GM19467 (cell line): ENCODE measurements at regions not wholly inside any gene's neighbourhood (a gene's known extent, or its start where the extent isn't known, plus 50 kb on each side); places are given as distances from the start of the nearest gene placed in this dataset.
"Not testable (repeated sequence)": the region's sequence is repeated elsewhere in the genome, so short reads cannot be mapped to it uniquely, and the experiment has no call there.

ENCODE experiments used
- ATAC-seq: cut with Tn5 transposase; IDR thresholded peaks from one replicate; pipeline ENCODE4 v1.9.1; 2021; ENCODE audit warnings: mild to moderate bottlenecking, moderate library complexity; ENCODE audit not compliant: unreplicated experiment

DNA sequence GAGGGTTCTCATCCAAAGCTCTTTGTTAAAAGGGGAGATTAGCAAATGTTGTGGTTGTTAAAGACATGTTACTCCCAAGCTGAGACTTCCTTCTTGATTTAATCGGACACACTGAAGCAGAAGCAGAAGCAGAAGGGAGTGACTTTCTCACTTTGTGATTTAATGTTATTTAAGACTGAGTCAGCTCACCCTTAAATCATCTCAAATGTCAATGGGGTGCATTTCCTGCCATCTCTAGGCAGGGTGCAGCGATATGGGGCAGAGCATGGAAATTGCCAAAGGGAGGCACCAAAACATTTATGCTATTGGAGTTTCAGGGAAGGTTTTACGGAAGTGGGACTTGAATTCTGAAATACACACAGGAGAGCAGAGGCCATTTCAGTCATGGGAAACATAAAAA, 283.6 kb downstream of the ABCC12 start:
- no peak for ATAC-seq

DNA sequence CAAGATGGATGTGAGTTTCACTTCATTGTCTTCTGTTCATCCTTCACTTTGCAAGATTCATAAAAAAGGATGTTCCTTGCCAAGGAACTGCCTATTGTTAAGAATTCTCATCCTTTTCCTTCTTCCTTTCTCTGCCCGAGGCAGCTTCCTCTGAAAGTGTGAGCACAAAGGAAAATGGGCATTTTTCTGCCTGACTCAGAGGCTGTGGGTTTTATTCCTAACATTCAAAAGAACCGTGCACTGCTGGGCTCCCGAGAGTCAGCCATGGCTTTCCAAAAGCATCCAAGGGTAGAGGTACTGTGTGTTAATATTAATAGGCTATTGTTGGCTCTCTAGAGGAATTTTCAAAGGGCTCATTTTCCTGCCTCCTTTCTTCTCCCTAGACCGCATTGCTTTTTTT, 289.4 kb downstream of the ABCC12 start:
- ATAC-seq: no peak

DNA sequence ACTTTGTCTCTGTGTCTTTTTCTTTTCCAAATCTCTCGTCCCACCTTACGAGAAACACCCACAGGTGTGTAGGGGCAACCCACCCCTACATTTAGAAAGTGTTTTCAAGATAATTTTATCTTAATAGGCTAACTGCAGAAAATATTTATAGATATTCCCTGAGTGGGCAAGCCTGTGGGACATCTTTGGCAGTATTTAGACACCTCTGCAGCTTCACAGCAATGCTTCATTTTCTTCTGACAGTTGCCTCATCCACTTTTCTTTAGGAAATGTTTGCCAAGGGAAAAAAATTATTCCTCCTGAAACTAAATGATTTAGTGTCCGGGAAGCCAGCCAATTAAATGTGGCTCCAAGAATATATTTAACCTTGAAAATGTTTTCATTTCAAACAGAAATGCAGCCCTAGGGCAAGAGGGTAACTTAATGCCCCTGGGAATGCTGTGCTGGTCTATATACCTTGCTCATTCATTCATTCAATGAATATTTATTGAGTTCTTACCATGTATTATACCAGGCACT, 290.4 kb downstream of the ABCC12 start:
- ATAC-seq: no peak

DNA sequence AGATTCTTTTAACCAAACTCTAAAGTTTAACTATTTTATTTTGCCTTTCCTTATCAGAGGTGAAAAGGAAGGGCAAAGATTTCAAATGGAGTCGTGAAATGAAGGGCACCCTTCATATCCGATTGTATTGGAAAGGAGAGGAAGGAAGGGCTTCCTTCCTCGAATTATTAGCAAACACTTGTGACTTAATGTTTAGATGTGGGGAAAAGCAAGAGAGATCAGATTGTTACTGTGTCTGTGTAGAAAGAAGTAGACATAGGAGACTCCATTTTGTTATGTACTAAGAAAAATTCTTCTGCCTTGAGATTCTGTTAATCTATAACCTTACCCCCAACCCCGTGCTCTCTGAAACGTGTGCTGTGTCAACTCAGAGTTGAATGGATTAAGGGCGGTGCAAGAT, 291.5 kb downstream of the ABCC12 start:
- not testable (repeated sequence) for ATAC-seq

DNA sequence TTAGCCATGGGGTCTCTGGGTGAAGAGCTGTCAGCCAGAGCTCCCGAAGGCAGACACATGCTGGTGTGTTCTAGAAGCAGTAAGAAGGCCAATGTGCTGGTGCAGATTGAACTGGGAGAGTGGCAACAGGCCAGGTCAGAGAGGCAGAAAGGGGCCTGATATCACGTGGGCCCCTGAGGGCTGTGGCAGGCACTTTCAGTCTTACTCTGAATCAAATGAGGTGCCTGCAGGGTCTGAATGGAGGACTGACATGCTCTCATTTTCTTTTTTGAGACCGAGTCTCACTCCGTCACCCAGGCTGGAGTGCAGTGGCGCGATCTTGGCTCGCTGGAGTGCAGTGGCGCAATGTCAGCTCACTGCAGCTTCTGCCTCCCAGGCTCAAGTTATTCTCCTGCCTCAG, 293.8 kb downstream of the ABCC12 start:
- ATAC-seq: no peak

DNA sequence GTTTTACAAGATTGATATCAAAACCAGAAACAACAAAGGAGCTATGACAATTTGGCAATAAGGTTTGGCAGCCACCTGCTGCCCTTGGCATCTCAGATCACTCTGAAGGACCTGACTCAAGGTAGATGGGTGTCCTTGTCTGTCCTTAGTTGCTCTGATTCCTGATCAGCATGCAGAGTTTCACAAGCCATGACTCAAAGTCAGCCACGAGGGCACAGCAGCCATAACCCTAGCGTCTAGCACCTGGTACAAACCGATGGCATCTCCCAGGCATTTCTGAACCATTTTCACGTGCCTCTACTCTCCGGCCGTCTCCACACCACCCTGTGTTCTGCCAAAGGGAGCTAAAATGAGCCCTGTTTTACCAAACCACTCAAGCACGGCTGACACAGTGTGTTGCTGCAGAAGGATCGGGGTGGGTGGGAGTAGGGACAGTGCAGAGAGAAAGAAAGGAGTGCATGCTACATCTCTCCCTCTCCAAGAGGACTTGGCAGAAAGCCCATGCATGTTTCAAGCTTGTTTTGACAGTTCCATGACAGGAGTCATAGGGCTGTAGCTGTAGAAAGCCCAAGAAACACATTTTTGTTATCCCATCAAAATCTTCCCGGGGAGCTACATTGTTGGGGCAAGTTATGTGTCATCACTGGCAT, 297.3 kb downstream of the ABCC12 start:
- ATAC-seq: no peak

DNA sequence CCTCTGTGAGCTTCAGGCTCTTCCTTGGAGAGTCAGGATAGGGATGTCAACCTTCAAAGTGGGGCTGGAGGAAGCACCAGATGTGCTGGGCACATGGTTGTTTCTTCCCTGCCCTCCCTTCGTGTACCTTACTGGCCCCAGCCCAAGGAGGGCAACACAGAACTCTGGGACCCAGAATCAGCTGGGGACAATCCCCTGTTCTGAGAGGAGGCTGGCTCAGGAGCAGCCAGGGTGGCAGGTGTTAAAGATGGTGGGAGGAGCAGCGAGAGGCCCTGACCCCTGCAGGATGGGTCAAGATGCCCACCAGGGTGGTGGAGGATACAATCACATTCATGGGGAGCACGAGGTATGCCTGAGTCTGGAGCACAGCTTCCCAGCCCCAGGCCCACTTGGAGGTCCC, 300.4 kb downstream of the ABCC12 start:
- no peak for ATAC-seq

DNA sequence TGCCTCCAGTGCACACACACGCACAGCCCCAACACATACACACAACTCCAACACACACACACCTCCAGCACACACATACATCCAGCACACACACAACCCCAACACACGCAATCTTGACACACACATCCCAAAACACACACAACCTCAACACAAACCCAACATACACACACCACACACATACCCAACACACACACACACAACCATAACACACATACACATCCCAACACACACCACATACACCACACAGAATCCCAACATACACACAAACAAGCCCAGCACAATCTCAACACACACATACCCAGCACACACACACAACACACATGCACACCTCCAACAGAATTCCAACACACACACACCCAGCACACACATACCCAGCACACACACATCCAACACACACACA, 301.1 kb downstream of the ABCC12 start:
- no peak for ATAC-seq

DNA sequence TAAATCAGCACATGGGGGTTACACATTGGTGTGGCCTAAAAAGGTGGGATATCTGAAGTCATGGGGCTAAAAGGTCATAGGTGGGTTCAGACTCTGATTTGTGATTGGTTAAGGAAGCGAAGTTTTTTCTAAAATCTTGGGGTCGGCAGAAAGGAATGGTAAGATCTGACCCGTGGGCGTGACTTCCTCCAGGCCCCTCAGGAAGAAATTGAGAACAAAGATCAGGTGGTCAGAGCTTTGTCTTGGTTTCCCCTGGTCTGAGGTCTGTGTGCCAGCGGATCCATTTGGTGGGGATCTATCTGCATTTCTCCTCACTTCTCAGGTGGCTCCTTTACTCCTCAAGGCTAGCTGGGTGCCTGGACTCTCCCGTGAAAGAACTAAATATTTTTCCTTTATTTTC, 302.8 kb downstream of the ABCC12 start:
- ATAC-seq: no peak

DNA sequence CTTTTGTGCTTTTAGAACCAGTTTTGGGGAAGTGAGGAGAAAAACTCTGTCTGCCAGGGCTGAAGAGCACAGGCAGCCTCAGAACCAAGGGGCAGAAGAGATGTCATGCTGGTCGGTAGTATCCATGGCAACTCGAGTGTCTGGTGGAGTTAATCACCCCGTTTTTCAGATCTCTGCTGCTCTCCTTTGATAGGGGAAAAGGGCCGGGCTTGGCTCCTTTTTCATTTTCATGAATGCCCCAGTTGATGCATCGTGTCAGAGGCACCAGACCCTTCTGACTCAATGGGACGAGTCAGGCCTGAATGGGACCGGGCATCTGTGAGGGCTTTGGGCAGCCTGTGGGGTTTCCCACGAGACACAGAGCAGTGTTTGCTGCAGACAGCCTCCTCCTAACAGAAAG, 304.6 kb downstream of the ABCC12 start:
- no peak for ATAC-seq

DNA sequence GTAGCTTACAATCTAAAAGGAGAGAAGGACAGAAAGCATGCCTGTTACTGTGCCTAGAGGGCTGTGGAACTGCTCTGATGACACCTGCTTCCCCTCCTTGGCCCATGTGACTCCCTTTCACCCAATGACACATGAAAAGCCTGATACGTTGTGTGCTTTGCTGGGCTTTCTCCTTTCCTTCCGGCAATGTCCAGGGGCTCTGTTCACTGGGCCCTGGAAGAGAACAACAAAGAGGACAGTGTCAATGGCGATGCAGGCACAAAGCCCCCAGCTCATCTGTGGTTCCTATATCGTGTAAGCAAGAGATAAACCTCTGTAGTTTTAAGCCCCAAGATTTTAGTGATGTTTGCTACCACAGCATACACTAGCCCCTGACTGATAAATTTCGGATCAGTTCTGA, 306.1 kb downstream of the ABCC12 start:
- ATAC-seq: no peak

DNA sequence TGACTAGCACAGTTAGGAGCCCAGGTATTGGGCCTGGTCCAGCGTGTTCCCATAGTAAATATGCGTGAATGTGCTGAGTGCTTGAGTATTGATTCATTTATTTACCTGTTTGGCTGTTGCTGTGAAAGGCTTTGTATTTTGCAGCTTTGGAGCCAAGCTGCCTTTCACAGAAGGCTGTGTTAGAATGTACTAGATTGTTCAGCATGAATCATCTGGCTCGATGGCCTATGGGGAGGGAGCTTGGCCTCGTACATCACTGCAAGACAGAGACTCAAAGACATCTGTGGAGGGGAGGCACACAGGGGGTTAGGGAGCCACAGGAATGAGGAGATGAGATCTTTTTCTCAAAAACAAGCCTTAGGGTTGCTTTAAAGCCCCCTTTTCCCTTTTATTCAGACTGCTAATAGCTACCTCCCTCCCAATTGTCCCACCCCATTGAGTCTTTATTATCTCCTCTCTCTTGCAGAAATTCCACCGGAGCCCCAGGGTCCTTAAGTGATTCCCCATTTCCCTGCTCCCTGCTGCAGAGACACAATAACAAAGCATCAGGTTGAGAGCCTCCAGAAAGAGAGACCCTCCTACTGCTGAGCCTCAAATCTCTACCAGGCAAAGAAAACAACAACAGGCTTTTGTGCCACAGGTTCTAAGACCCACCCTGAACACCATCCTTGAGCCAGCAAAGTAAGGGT, 307.2 kb downstream of the ABCC12 start:
- no peak for ATAC-seq

DNA sequence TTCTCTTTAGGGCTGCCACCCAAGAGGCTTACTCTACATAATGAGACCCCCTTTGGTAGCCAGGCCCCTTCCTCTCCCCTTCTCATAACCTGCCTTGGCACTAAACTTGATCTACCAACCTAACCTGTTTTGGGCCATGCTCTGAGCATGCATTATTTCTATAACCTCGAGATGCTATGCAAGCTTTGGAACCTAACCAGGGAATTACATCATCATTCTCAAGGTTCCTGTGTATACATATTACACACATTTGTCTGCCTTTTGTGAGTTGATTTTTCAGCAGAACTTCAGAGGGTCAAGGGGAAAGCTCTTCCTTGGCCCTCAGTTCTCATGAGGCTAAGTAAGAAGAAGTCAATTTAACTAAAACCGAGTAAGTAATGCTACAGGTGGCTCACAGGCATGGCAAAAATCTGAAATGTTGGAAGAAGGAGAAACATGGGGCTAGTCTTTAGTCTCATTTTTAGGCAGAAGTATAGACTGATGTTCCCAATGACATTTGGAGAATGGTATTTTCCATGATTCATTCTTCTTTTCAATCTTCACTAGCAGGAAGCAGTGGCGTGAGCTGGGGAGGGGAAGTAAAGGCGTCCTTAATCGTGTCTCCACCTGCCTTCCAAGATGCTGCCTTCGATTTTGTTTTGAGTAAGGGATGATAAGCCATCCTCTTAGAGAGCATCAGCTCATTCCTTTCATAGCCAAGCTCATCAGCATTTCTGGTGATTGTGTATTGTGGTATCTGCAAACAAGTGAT, 308.4 kb downstream of the ABCC12 start:
- no peak for ATAC-seq

DNA sequence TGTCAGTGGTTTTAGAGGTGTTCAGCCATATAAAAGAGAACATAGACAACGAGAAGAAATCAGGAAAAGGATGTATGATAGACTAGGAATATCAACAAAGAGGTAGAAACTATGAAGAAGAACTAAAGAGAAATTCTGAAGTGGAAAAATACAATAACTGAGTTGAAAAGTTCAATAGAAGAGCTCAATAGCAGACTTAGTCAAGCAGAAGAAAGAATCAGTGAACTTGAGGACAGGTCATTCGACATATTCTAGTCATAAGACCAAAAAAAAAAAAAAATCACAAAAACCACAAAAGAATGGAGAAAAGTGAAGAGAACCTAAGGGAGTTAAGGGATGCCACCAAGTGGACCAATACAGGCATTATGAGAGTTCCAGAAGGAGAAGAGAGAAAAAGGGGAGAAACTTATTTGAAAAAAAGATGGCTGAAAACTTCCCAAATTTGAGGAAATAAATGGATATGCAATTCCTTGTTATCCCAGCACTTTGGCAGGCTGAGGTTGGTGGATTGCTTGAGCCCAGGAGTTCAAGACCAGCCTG, 321.2 kb downstream of the ABCC12 start:
- ATAC-seq: no peak

DNA sequence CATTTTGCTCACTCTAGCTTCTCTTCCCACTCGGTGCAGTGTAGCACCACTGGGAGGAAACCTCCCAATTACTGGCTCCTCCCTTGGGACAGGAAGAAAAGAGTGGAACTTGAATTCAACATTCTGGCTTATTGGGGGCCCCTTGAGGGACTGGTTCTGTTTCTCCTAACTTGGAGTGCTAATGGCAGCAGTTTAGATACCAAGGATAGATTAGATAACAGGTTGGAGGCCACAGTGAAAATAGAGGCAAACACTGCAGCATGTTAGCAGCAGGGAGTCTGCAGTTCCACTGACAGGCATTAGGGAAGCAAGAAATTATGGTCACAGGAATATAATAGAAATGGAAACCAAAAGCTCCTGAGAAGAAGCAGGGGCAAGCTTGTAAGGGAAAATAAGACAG, 322.0 kb downstream of the ABCC12 start:
- no peak for ATAC-seq

DNA sequence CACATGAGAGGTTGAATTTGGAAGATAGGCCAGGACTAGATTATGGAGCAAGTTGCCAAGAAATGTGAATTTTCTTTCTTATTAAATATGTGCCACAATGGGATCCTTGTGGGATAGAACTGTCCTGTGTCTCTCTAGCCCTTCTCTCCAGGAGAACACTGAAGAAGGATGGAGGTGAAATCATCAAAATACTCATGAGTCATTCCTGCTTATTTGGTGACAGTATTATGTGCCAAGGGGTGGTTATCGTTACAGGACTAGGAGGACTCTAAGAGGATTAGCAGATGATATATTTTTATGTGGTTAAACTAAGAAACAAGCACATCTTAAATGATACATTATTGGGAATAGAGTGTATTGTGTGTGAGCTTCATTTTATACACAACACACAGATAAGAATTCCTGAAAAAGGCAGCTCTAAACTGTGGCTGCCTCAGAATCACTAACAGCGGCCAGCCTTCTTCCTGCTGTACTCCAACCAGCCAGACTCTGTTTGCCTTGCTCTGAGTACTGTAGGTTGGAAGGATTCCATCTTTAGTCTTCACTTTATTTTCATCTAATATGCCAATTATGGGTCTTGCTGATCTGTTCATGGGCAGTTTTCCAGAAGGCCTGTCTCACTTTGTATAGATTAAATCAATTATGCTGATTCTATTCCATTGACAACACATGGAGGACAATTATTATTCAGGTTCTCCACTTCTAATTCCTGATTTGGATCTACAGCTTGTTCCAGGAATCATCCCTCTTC, 325.8 kb downstream of the ABCC12 start:
- ATAC-seq: no peak

DNA sequence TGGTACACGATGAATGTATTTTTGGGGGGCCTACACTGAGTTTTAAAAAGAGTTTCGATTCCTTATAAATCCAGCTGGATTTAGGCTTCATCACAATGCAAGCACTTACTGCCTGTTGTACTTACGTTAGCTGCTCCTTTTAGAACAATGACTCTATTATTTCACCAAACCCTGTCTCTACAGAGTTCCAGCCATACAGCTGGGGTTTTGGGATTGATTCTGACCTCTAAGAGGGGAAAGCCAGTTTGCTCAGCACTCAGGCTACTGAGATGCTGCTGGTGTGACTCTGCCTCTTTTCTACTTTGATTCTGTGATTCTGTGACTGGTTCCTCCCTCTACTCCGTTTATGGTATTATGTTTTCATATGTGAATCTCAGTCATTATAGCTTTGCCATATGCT, 329.7 kb downstream of the ABCC12 start:
- ATAC-seq: no peak

DNA sequence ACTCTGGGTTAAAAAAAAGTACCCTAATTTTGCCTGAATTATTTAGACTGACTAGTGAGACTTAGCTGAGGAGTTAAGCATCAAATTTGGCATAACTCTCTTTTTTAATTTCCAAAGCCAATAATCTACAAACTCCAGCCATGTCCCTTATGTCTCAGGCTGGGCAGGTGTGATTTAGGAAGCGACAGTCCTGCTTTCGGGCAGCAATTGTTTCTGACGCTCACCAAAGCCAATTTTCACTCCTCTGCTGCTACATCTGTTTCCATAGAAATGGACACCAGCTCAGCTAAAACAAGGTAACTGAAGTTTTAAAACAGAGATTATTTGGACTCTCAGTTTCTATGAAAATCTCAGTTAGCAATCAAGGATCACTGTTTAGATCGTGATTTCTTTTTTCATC, 338.7 kb downstream of the ABCC12 start:
- no peak for ATAC-seq

DNA sequence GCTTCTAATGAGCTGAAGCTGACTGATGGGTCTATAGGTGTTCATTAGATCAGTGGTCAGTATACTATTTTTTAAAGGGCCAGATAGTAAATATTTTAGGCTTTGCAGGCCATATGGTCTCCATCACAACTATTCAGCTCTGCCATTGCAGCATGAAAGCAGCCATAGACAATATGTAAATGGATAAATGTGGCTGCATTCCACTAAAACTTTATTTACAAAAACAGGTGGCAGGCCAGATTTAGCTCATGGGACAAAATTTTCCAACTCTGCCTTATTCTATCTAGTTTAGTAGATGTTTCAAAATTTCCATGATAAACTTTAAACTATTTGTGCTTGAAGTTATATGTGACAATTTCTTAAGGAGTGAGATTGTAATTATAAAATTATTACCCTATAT, 339.3 kb downstream of the ABCC12 start:
- no peak for ATAC-seq

DNA sequence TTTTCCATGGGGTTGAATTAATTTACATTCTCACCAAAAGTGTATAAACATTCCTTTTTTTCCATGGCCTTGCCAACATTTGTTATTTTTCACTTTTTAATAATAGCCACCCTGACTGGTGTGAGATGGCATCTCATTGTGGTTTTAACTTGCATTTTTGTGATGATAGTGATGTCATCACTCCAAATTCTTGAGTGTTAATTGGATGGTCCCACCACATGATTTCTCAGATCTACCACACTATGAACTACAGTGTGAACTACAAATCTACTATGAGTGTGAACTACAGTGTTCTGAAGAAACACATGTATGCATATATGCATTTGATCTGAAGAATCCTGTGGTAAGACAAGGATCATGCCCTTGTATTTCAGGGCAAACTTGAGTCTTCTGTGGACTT, 340.1 kb downstream of the ABCC12 start:
- ATAC-seq: no peak

DNA sequence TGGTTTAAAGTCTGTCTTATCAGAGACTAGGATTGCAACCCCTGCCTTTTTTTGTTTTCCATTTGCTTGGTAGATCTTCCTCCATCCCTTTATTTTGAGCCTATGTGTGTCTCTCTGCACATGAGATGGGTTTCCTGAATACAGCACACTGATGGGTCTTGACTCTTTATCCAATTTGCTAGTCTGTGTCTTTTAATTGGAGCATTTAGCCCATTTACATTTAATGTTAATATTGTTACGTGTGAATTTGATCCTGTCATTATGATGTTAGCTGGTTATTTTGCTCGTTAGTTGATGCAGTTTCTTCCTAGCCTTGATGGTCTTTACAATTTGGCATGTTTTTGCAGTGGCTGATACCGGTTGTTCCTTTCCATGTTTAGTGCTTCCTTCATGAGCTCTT, 344.0 kb downstream of the ABCC12 start:
- not testable (repeated sequence) for ATAC-seq
